ENCODE measurements at regions not wholly inside any gene's neighbourhood (a gene's known extent, or its start where the extent isn't known, plus 50 kb on each side); places are given as distances from the start of the nearest gene placed in this dataset.

- no peak for DNase-seq
- H3K14ac ChIP-seq (ENCODE audit: low read length): no peak overlapping the region
- H3K79me1 ChIP-seq (ENCODE audit: low read length): no peaks in the 10 kb centered on the region
- no peak overlapping the region for H4K8ac ChIP-seq (ENCODE audit: low read depth, low read length)
- no CpG with 5 or more reads among the region's 1 CpG for WGBS (ENCODE audit: extremely low coverage, insufficient coverage, insufficient read length)
- H2BK12ac ChIP-seq (ENCODE audit: low read length): no peak overlapping the region
- no peak overlapping the region for H3K23ac ChIP-seq (ENCODE audit: low read length)
- no peaks in the 10 kb centered on the region for H3K36me3 ChIP-seq (ENCODE audit: control insufficient read depth in 1 of 2, insufficient read depth in 2 of 2, low read length in 2 of 2)
- H4K91ac ChIP-seq (ENCODE audit: low read depth, low read length): no peak overlapping the region
- no peak overlapping the region for H3K4ac ChIP-seq (ENCODE audit: low read depth, low read length)
- H3K4me1 ChIP-seq (ENCODE audit: control insufficient read depth in 1 of 2, insufficient read depth in 2 of 2, low read length in 2 of 2): no peaks in the 10 kb centered on the region
- no peak overlapping the region for H2BK5ac ChIP-seq (ENCODE audit: low read depth, low read length, poor library complexity)
- H4K12ac ChIP-seq (ENCODE audit: low read depth, low read length): no peak overlapping the region
- H3K4me2 ChIP-seq (ENCODE audit: low read length): no peak overlapping the region
- H3K4me3 ChIP-seq (ENCODE audit: low read depth, low read length): no peak overlapping the region
- no peaks in the 10 kb centered on the region for H3K27me3 ChIP-seq (ENCODE audit: insufficient read depth, low read length)
- no peak overlapping the region for H3K9ac ChIP-seq (ENCODE audit: low read length)
- no peak overlapping the region for H2AK5ac ChIP-seq (ENCODE audit: low read length)
- no peaks in the 10 kb centered on the region for H3K9me3 ChIP-seq (ENCODE audit: insufficient read depth, low read depth, low read length)
- no peak overlapping the region for H2AFZ ChIP-seq (ENCODE audit: insufficient read depth, low read length, poor library complexity)
- H3K27ac ChIP-seq (ENCODE audit: low read depth, low read length): no peak overlapping the region
- H3K79me2 ChIP-seq (ENCODE audit: control insufficient read depth, insufficient read depth, low read length, poor library complexity): no peaks in the 10 kb centered on the region
- H2BK120ac ChIP-seq (ENCODE audit: insufficient read depth, low read length, poor library complexity): no peak overlapping the region
- H3K18ac ChIP-seq (ENCODE audit: low read length): no peak overlapping the region
Measured at GRCh38 chr9:28628031-28628430, 1054.8 kb upstream of the C9orf72 start.

- H3K9me3 ChIP-seq (ENCODE audit: insufficient read depth, low read depth, low read length): no peaks in the 10 kb centered on the region
- no peak for DNase-seq
- no peaks in the 10 kb centered on the region for H3K79me2 ChIP-seq (ENCODE audit: control insufficient read depth, insufficient read depth, low read length, poor library complexity)
- no peak overlapping the region for H3K23ac ChIP-seq (ENCODE audit: low read length)
- no peak overlapping the region for H3K4me3 ChIP-seq (ENCODE audit: low read depth, low read length)
- H3K4me2 ChIP-seq (ENCODE audit: low read length): no peak overlapping the region
- no peaks in the 10 kb centered on the region for H3K79me1 ChIP-seq (ENCODE audit: low read length)
- H3K18ac ChIP-seq (ENCODE audit: low read length): no peak overlapping the region
- no peak overlapping the region for H2BK5ac ChIP-seq (ENCODE audit: low read depth, low read length, poor library complexity)
- no CpG with 5 or more reads among the region's 3 CpGs for WGBS (ENCODE audit: extremely low coverage, insufficient coverage, insufficient read length)
- no peak overlapping the region for H4K91ac ChIP-seq (ENCODE audit: low read depth, low read length)
- no peak overlapping the region for H2BK120ac ChIP-seq (ENCODE audit: insufficient read depth, low read length, poor library complexity)
- H2AFZ ChIP-seq (ENCODE audit: insufficient read depth, low read length, poor library complexity): no peak overlapping the region
- no peak overlapping the region for H3K9ac ChIP-seq (ENCODE audit: low read length)
- H3K4me1 ChIP-seq (ENCODE audit: control insufficient read depth in 1 of 2, insufficient read depth in 2 of 2, low read length in 2 of 2): no peaks in the 10 kb centered on the region
- no peak overlapping the region for H3K4ac ChIP-seq (ENCODE audit: low read depth, low read length)
- no peak overlapping the region for H3K14ac ChIP-seq (ENCODE audit: low read length)
- H4K12ac ChIP-seq (ENCODE audit: low read depth, low read length): no peak overlapping the region
- H4K8ac ChIP-seq (ENCODE audit: low read depth, low read length): no peak overlapping the region
- no peak overlapping the region for H3K27ac ChIP-seq (ENCODE audit: low read depth, low read length)
- no peak overlapping the region for H2AK5ac ChIP-seq (ENCODE audit: low read length)
- no peaks in the 10 kb centered on the region for H3K36me3 ChIP-seq (ENCODE audit: control insufficient read depth in 1 of 2, insufficient read depth in 2 of 2, low read length in 2 of 2)
- no peaks in the 10 kb centered on the region for H3K27me3 ChIP-seq (ENCODE audit: insufficient read depth, low read length)
- no peak overlapping the region for H2BK12ac ChIP-seq (ENCODE audit: low read length)
Measured at GRCh38 chr9:28648723-28649122, 1075.4 kb upstream of the C9orf72 start.

- Histone ChIP-seq H3K14ac (ENCODE audit: low read length) (no peak overlapping the region), H4K8ac (ENCODE audit: low read depth, low read length) (no peak overlapping the region), H3K9ac (ENCODE audit: low read length) (no peak overlapping the region), H4K12ac (ENCODE audit: low read depth, low read length) (no peak overlapping the region), H2BK12ac (ENCODE audit: low read length) (no peak overlapping the region), H3K18ac (ENCODE audit: low read length) (no peak overlapping the region), H3K36me3 (ENCODE audit: control insufficient read depth in 1 of 2, insufficient read depth in 2 of 2, low read length in 2 of 2) (no peaks in the 10 kb centered on the region), H3K4ac (ENCODE audit: low read depth, low read length) (no peak overlapping the region), H3K9me3 (ENCODE audit: insufficient read depth, low read depth, low read length) (no peaks in the 10 kb centered on the region), H3K4me1 (ENCODE audit: control insufficient read depth in 1 of 2, insufficient read depth in 2 of 2, low read length in 2 of 2) (no peaks in the 10 kb centered on the region), H2AK5ac (ENCODE audit: low read length) (no peak overlapping the region), H3K79me1 (ENCODE audit: low read length) (no peaks in the 10 kb centered on the region), H2BK5ac (ENCODE audit: low read depth, low read length, poor library complexity) (no peak overlapping the region), H3K79me2 (ENCODE audit: control insufficient read depth, insufficient read depth, low read length, poor library complexity) (no peaks in the 10 kb centered on the region), H2BK120ac (ENCODE audit: insufficient read depth, low read length, poor library complexity) (no peak overlapping the region), H3K27me3 (ENCODE audit: insufficient read depth, low read length) (no peaks in the 10 kb centered on the region), H2AFZ (ENCODE audit: insufficient read depth, low read length, poor library complexity) (no peak overlapping the region), H4K91ac (ENCODE audit: low read depth, low read length) (no peak overlapping the region), H3K4me3 (ENCODE audit: low read depth, low read length) (no peak overlapping the region), H3K27ac (ENCODE audit: low read depth, low read length) (no peak overlapping the region), H3K23ac (ENCODE audit: low read length) (no peak overlapping the region), H3K4me2 (ENCODE audit: low read length) (no peak overlapping the region)
- no CpG with 5 or more reads among the region's 4 CpGs for WGBS (ENCODE audit: extremely low coverage, insufficient coverage, insufficient read length)
- DNase-seq: no peak
Measured at GRCh38 chr9:28650327-28650726, 1077.0 kb upstream of the C9orf72 start.

GRCh38 chr9:28651050-28651722 lies 1077.9 kb upstream of the C9orf72 start:
- Histone ChIP-seq H3K4me2 (ENCODE audit: low read length) (no peak overlapping the region), H4K91ac (ENCODE audit: low read depth, low read length) (no peak overlapping the region), H2BK120ac (ENCODE audit: insufficient read depth, low read length, poor library complexity) (no peak overlapping the region), H3K18ac (ENCODE audit: low read length) (no peak overlapping the region), H4K8ac (ENCODE audit: low read depth, low read length) (no peak overlapping the region), H3K27ac (ENCODE audit: low read depth, low read length) (no peak overlapping the region), H2AFZ (ENCODE audit: insufficient read depth, low read length, poor library complexity) (no peak overlapping the region), H2BK12ac (ENCODE audit: low read length) (no peak overlapping the region), H3K23ac (ENCODE audit: low read length) (no peak overlapping the region), H3K4ac (ENCODE audit: low read depth, low read length) (no peak overlapping the region), H3K79me1 (ENCODE audit: low read length) (no peaks in the 10 kb centered on the region), H4K12ac (ENCODE audit: low read depth, low read length) (no peak overlapping the region), H2AK5ac (ENCODE audit: low read length) (no peak overlapping the region), H3K79me2 (ENCODE audit: control insufficient read depth, insufficient read depth, low read length, poor library complexity) (no peaks in the 10 kb centered on the region), H3K9ac (ENCODE audit: low read length) (no peak overlapping the region), H2BK5ac (ENCODE audit: low read depth, low read length, poor library complexity) (no peak overlapping the region), H3K36me3 (ENCODE audit: control insufficient read depth in 1 of 2, insufficient read depth in 2 of 2, low read length in 2 of 2) (no peaks in the 10 kb centered on the region), H3K4me1 (ENCODE audit: control insufficient read depth in 1 of 2, insufficient read depth in 2 of 2, low read length in 2 of 2) (no peaks in the 10 kb centered on the region), H3K9me3 (ENCODE audit: insufficient read depth, low read depth, low read length) (no peaks in the 10 kb centered on the region), H3K27me3 (ENCODE audit: insufficient read depth, low read length) (no peaks in the 10 kb centered on the region), H3K4me3 (ENCODE audit: low read depth, low read length) (no peak overlapping the region), H3K14ac (ENCODE audit: low read length) (no peak overlapping the region)
- DNase-seq: no peak
- WGBS (ENCODE audit: extremely low coverage, insufficient coverage, insufficient read length): no CpG with 5 or more reads among the region's 5 CpGs
